Trophoblast cell (in vitro differentiated cells and primary cell): ENCODE measurements at regions not wholly inside any gene's neighbourhood (a gene's known extent, or its start where the extent isn't known, plus 50 kb on each side); places are given as distances from the start of the nearest gene placed in this dataset.

Source experiments
- DNase-seq, 2 donors: peaks; one replicate each; pipeline ENCODE4 v3.0.0-alpha.2; 2016
- H2AFZ ChIP-seq: 2 replicates; pipeline ENCODE4 v1.6.1; 2013; ENCODE audit warnings: low read length, moderate library complexity, mild to moderate bottlenecking; ENCODE audit not compliant: insufficient read depth, poor library complexity
- H2AK5ac ChIP-seq: 2 replicates; pipeline ENCODE4 v1.6.1; 2013; ENCODE audit warnings: mild to moderate bottlenecking, low read length
- H2BK120ac ChIP-seq: 2 replicates; pipeline ENCODE4 v1.6.1; 2013; ENCODE audit warnings: low read length, mild to moderate bottlenecking, moderate library complexity; ENCODE audit not compliant: insufficient read depth, poor library complexity
- H2BK12ac ChIP-seq: 2 replicates; pipeline ENCODE4 v1.6.1; 2013; ENCODE audit warnings: mild to moderate bottlenecking, low read length, moderate library complexity
- H2BK5ac ChIP-seq: 2 replicates; pipeline ENCODE4 v1.6.1; 2013; ENCODE audit warnings: low read length, low read depth, moderate library complexity, mild to moderate bottlenecking; ENCODE audit not compliant: poor library complexity
- H3K14ac ChIP-seq: 2 replicates; pipeline ENCODE4 v1.6.1; 2013; ENCODE audit warnings: mild to moderate bottlenecking, low read length
- H3K18ac ChIP-seq: 2 replicates; pipeline ENCODE4 v1.6.1; 2013; ENCODE audit warnings: mild to moderate bottlenecking, low read length
- H3K23ac ChIP-seq: 2 replicates; pipeline ENCODE4 v1.6.1; 2013; ENCODE audit warnings: low read length
- H3K27ac ChIP-seq: 2 replicates; pipeline ENCODE4 v1.5.1; 2013; ENCODE audit warnings: low read depth, mild to moderate bottlenecking, inconsistent platforms, low read length, moderate library complexity
- H3K27me3 ChIP-seq: 2 replicates; pipeline ENCODE4 v1.6.1; 2013; ENCODE audit warnings: inconsistent platforms, mild to moderate bottlenecking, low read length, moderate library complexity; ENCODE audit not compliant: insufficient read depth
- H3K36me3 ChIP-seq, 2 experiments: 1 replicate in 1 of 2; 2 replicates in 1 of 2; pipeline ENCODE4 v1.6.1; 2013; ENCODE audit warnings: low read length in 2 of 2, mild to moderate bottlenecking in 2 of 2, moderate library complexity in 1 of 2; ENCODE audit not compliant: insufficient read depth in 2 of 2, control insufficient read depth in 1 of 2
- H3K4ac ChIP-seq: 2 replicates; pipeline ENCODE4 v1.6.1; 2013; ENCODE audit warnings: low read depth, mild to moderate bottlenecking, low read length, moderate library complexity
- H3K4me1 ChIP-seq, 2 experiments: 1 replicate in 1 of 2; 2 replicates in 1 of 2; pipeline ENCODE4 v1.6.1; 2013; ENCODE audit warnings: low read length in 2 of 2, mild to moderate bottlenecking in 2 of 2, moderate library complexity in 1 of 2; ENCODE audit not compliant: insufficient read depth in 2 of 2, control insufficient read depth in 1 of 2
- H3K4me2 ChIP-seq: 2 replicates; pipeline ENCODE4 v1.6.1; 2013; ENCODE audit warnings: inconsistent platforms, mild to moderate bottlenecking, low read length, moderate library complexity
- H3K4me3 ChIP-seq: 2 replicates; pipeline ENCODE4 v1.5.1; 2013; ENCODE audit warnings: mild to moderate bottlenecking, low read depth, low read length, inconsistent platforms
- H3K79me1 ChIP-seq: one replicate; pipeline ENCODE4 v1.6.1; 2013; ENCODE audit warnings: low read length
- H3K79me2 ChIP-seq: 2 replicates; pipeline ENCODE4 v1.6.1; 2013; ENCODE audit warnings: low read length, mild to moderate bottlenecking; ENCODE audit not compliant: control insufficient read depth, insufficient read depth, poor library complexity
- H3K9ac ChIP-seq: 2 replicates; pipeline ENCODE4 v1.6.1; 2013; ENCODE audit warnings: mild to moderate bottlenecking, low read length
- H3K9me3 ChIP-seq: 2 replicates; pipeline ENCODE4 v1.6.1; 2013; ENCODE audit warnings: low read depth, mild to moderate bottlenecking, control low read depth, inconsistent platforms, low read length; ENCODE audit not compliant: insufficient read depth
- H4K12ac ChIP-seq: 2 replicates; pipeline ENCODE4 v1.6.1; 2013; ENCODE audit warnings: low read depth, mild to moderate bottlenecking, low read length, moderate library complexity
- H4K8ac ChIP-seq: 2 replicates; pipeline ENCODE4 v1.6.1; 2013; ENCODE audit warnings: low read depth, mild to moderate bottlenecking, low read length, moderate library complexity
- H4K91ac ChIP-seq: one replicate; pipeline ENCODE4 v1.6.1; 2013; ENCODE audit warnings: low read depth, mild to moderate bottlenecking, low read length, moderate library complexity
- WGBS: extraction: QIAGEN DNeasy Blood & Tissue Kit; methylation state at CpG from one replicate; pipeline ENCODE4 v1.1.7; 2013; ENCODE audit warnings: missing lambda C conversion rate; ENCODE audit not compliant: insufficient read length, insufficient coverage; ENCODE audit errors: extremely low coverage; 5-methylcytosine and 5-hydroxymethylcytosine counted together

- H3K79me2 ChIP-seq, result no peaks in the 10 kb centered on the region
- WGBS, result 100% methylated on average over 1 of the region's 3 CpGs
- DNase-seq, result no peak
These were observed 508.6 kb downstream of the RAB28 start for GRCh38 chr4:12975511-12975910.

GRCh38 chr4:12973522-12973921 lies 510.6 kb downstream of the RAB28 start:
- Histone ChIP-seq H3K27me3 (no peaks in the 10 kb centered on the region), H4K91ac (no peak overlapping the region), H4K8ac (no peak overlapping the region), H3K36me3 (no peaks in the 10 kb centered on the region), H3K79me2 (no peaks in the 10 kb centered on the region), H3K4me3 (no peak overlapping the region), H3K14ac (no peak overlapping the region), H4K12ac (no peak overlapping the region), H3K4ac (no peak overlapping the region), H3K18ac (no peak overlapping the region), H3K4me2 (no peak overlapping the region), H3K23ac (no peak overlapping the region), H2BK12ac (no peak overlapping the region), H3K27ac (no peak overlapping the region), H3K79me1 (no peaks in the 10 kb centered on the region), H2BK120ac (no peak overlapping the region), H2BK5ac (no peak overlapping the region), H3K4me1 (no peaks in the 10 kb centered on the region), H3K9ac (no peak overlapping the region), H3K9me3 (no peaks in the 10 kb centered on the region), H2AFZ (no peak overlapping the region), H2AK5ac (no peak overlapping the region)
- WGBS, result no CpG with 5 or more reads among the region's 2 CpGs
- DNase-seq, result no peak

More at GRCh38 chr4:12975511-12975910, 508.6 kb downstream of the RAB28 start:
- Histone ChIP-seq H2BK5ac (no peak overlapping the region), H3K9me3 (no peaks in the 10 kb centered on the region), H2BK120ac (no peak overlapping the region), H3K23ac (no peak overlapping the region), H3K4me1 (no peaks in the 10 kb centered on the region), H4K91ac (no peak overlapping the region), H3K18ac (no peak overlapping the region), H3K36me3 (no peaks in the 10 kb centered on the region), H3K14ac (no peak overlapping the region), H3K4ac (no peak overlapping the region), H2AFZ (no peak overlapping the region), H3K79me1 (no peaks in the 10 kb centered on the region), H2AK5ac (no peak overlapping the region), H3K27ac (no peak overlapping the region), H3K27me3 (no peaks in the 10 kb centered on the region), H2BK12ac (no peak overlapping the region), H3K9ac (no peak overlapping the region), H4K12ac (no peak overlapping the region), H4K8ac (no peak overlapping the region), H3K4me3 (no peak overlapping the region), H3K4me2 (no peak overlapping the region)

- Histone ChIP-seq H3K14ac (no peak overlapping the region), H3K4me2 (no peak overlapping the region), H3K27ac (no peak overlapping the region), H2AK5ac (no peak overlapping the region), H3K4ac (no peak overlapping the region), H2BK120ac (no peak overlapping the region), H3K18ac (no peak overlapping the region), H3K36me3 (no peaks in the 10 kb centered on the region), H2BK12ac (no peak overlapping the region), H3K27me3 (no peaks in the 10 kb centered on the region), H3K79me1 (no peaks in the 10 kb centered on the region), H3K9ac (no peak overlapping the region), H2AFZ (no peak overlapping the region), H3K9me3 (no peaks in the 10 kb centered on the region), H3K79me2 (no peaks in the 10 kb centered on the region), H3K4me1 (no peaks in the 10 kb centered on the region), H3K4me3 (no peak overlapping the region), H3K23ac (no peak overlapping the region), H4K12ac (no peak overlapping the region), H4K91ac (no peak overlapping the region), H4K8ac (no peak overlapping the region), H2BK5ac (no peak overlapping the region)
- no CpG with 5 or more reads among the region's 4 CpGs for WGBS
- DNase-seq, result no peak
These were observed 515.8 kb downstream of the RAB28 start for GRCh38 chr4:12968345-12968744.

GRCh38 chr4:12966726-12967125 lies 517.4 kb downstream of the RAB28 start:
- Histone ChIP-seq H3K9me3 (no peaks in the 10 kb centered on the region), H3K36me3 (no peaks in the 10 kb centered on the region), H3K18ac (no peak overlapping the region), H3K27ac (no peak overlapping the region), H2BK12ac (no peak overlapping the region), H3K79me1 (no peaks in the 10 kb centered on the region), H4K8ac (no peak overlapping the region), H2BK120ac (no peak overlapping the region), H3K4ac (no peak overlapping the region), H4K12ac (no peak overlapping the region), H3K4me2 (no peak overlapping the region), H3K9ac (no peak overlapping the region), H3K79me2 (no peaks in the 10 kb centered on the region), H3K27me3 (no peaks in the 10 kb centered on the region), H3K4me1 (no peaks in the 10 kb centered on the region), H3K4me3 (no peak overlapping the region), H3K23ac (no peak overlapping the region), H2AFZ (no peak overlapping the region), H3K14ac (no peak overlapping the region), H4K91ac (no peak overlapping the region), H2AK5ac (no peak overlapping the region), H2BK5ac (no peak overlapping the region)
- no peak for DNase-seq
- no CpG with 5 or more reads among the region's 5 CpGs for WGBS
